RWPE1 (cell line): ENCODE measurements at regions not wholly inside any gene's neighbourhood (a gene's known extent, or its start where the extent isn't known, plus 50 kb on each side); places are given as distances from the start of the nearest gene placed in this dataset.

Experiments used
- CTCF ChIA-PET: fragments of 350-600 bp; sonication (Branson Sonifier 250); formaldehyde crosslinking; extraction: SDS; loops from one replicate; lab custom pipeline; 2021; lab: Yijun Ruan, JAX
- POLR2A ChIA-PET: fragments of 400-600 bp; formaldehyde crosslinking; extraction: SDS; loops from one replicate; lab custom pipeline; 2020; ENCODE audit warnings: antibody characterized with exemption; ENCODE audit not compliant: low non-redundant PET; lab: Yijun Ruan, JAX
- DNase-seq: peaks from one replicate; pipeline ENCODE4 v3.0.0; 2012; ENCODE audit warnings: low spot score
- H3K27ac ChIP-seq: fragments of 450-650 bp; 2 replicates; pipeline ENCODE4 v1.5.1; 2017
- CTCF ChIP-seq: fragments of 450-650 bp; conservative IDR thresholded peaks from 2 replicates; pipeline ENCODE4 v1.5.1; 2017; ENCODE audit warnings: low read depth, mild to moderate bottlenecking

GRCh38 chrX:26071618-26072017 is 66.5 kb upstream of the MAGEB18 start:
- TF ChIP-seq CTCF = no peak
- no peak overlapping the region for H3K27ac ChIP-seq
- no peak for DNase-seq
- ChIA-PET POLR2A (no interaction called here), CTCF (no interaction called here)

GRCh38 chrX:26083093-26083492 is 55.0 kb upstream of the MAGEB18 start:
- no peak for TF ChIP-seq CTCF
- H3K27ac ChIP-seq = no peak overlapping the region
- ChIA-PET POLR2A (no interaction called here), CTCF (no interaction called here)
- DNase-seq = no peak
